GM23338 (cell line): ENCODE measurements at regions not wholly inside any gene's neighbourhood (a gene's known extent, or its start where the extent isn't known, plus 50 kb on each side); places are given as distances from the start of the nearest gene placed in this dataset.

ENCODE experiments used
- ATAC-seq: fragments of 200-7000 bp; cut with Tn5 transposase; 3 replicates; pipeline ENCODE4 v1.9.1; 2020
- DNase-seq: peaks from one replicate; pipeline ENCODE4 v3.0.0-alpha.2; 2015; ENCODE audit warnings: low spot score
- H2AFZ ChIP-seq: fragments of 200-600 bp; sonication (generic); 2 replicates; pipeline ENCODE4 v1.8.0; 2016; ENCODE audit warnings: antibody characterized with exemption, mild to moderate bottlenecking, moderate library complexity
- H3F3A ChIP-seq: fragments of 200-600 bp; sonication (generic); replicated peaks from 2 replicates; pipeline ENCODE4 v1.8.0; 2017; ENCODE audit warnings: antibody characterized with exemption, mixed run types, low read depth
- H3K27ac ChIP-seq: fragments of 200-600 bp; sonication (generic); 2 replicates; pipeline ENCODE4 v1.6.1; 2016; ENCODE audit warnings: low read depth
- H3K27me3 ChIP-seq: fragments of 200-600 bp; sonication (generic); 2 replicates; pipeline ENCODE4 v1.8.0; 2016; ENCODE audit warnings: mild to moderate bottlenecking, mixed run types, moderate library complexity; ENCODE audit not compliant: insufficient read depth
- H3K36me3 ChIP-seq: fragments of 200-600 bp; sonication (generic); 2 replicates; pipeline ENCODE4 v1.8.0; 2016; ENCODE audit warnings: mild to moderate bottlenecking; ENCODE audit not compliant: insufficient read depth
- H3K4me1 ChIP-seq: fragments of 200-600 bp; sonication (generic); 2 replicates; pipeline ENCODE4 v1.8.0; 2016; ENCODE audit warnings: mild to moderate bottlenecking, moderate library complexity; ENCODE audit not compliant: insufficient read depth
- H3K4me2 ChIP-seq: fragments of 200-600 bp; sonication (generic); 2 replicates; pipeline ENCODE4 v1.7.1; 2017; ENCODE audit warnings: mixed run types
- H3K4me3 ChIP-seq: fragments of 200-600 bp; sonication (generic); 2 replicates; pipeline ENCODE4 v1.6.1; 2016; ENCODE audit warnings: mixed run types
- H3K79me2 ChIP-seq: fragments of 200-600 bp; sonication (generic); replicated peaks from 2 replicates; pipeline ENCODE4 v1.8.0; 2017; ENCODE audit warnings: mild to moderate bottlenecking; ENCODE audit not compliant: insufficient read depth
- H3K9me2 ChIP-seq: fragments of 200-600 bp; sonication (generic); 2 replicates; pipeline ENCODE4 v1.8.0; 2017; ENCODE audit not compliant: insufficient read depth
- H4K20me1 ChIP-seq: fragments of 200-600 bp; sonication (generic); replicated peaks from 2 replicates; pipeline ENCODE4 v1.8.0; 2017; ENCODE audit warnings: mild to moderate bottlenecking; ENCODE audit not compliant: insufficient read depth
- H3K27ac Mint-ChIP-seq: 2 replicates; pipeline ENCODE4 v1.8.0; 2020; ENCODE audit warnings: inconsistent platforms, mild to moderate bottlenecking, moderate library complexity, mixed read lengths
- H3K27me3 Mint-ChIP-seq: 3 replicates; pipeline ENCODE4 v1.8.0; 2022; ENCODE audit warnings: low read depth, mild to moderate bottlenecking, moderate library complexity, mixed read lengths, inconsistent platforms; ENCODE audit not compliant: insufficient read depth, poor library complexity
- H3K36me3 Mint-ChIP-seq: 3 replicates; pipeline ENCODE4 v1.8.0; 2021; ENCODE audit warnings: low read depth, mild to moderate bottlenecking, inconsistent platforms, moderate library complexity, mixed read lengths
- H3K4me1 Mint-ChIP-seq: 3 replicates; pipeline ENCODE4 v1.8.0; 2020; ENCODE audit warnings: mild to moderate bottlenecking, inconsistent platforms, mixed read lengths
- H3K4me3 Mint-ChIP-seq: 3 replicates; pipeline ENCODE4 v1.8.0; 2021; ENCODE audit warnings: moderate library complexity, mild to moderate bottlenecking, inconsistent platforms, mixed read lengths
- H3K9me3 Mint-ChIP-seq: 3 replicates; pipeline ENCODE4 v1.8.0; 2020; ENCODE audit warnings: moderate library complexity, mild to moderate bottlenecking, inconsistent platforms, mixed read lengths
- CREB1 ChIP-seq: fragments of 250-450 bp; sonication (Bioruptor Pico); IDR thresholded peaks from 2 replicates; pipeline ENCODE4 v1.5.0; 2020; ENCODE audit warnings: low read depth, mild to moderate bottlenecking, moderate library complexity
- EZH2phosphoT487 ChIP-seq: fragments of 200-600 bp; sonication (generic); IDR thresholded peaks from one replicate; pipeline ENCODE4 v1.8.1; 2018; ENCODE audit warnings: antibody characterized with exemption; ENCODE audit not compliant: unreplicated experiment
- JUNB ChIP-seq: IDR thresholded peaks from one replicate; pipeline ENCODE4 v1.6.1; 2016; ENCODE audit warnings: antibody characterized with exemption; ENCODE audit not compliant: unreplicated experiment
- REST ChIP-seq: IDR thresholded peaks from one replicate; pipeline ENCODE4 v1.6.1; 2018; ENCODE audit warnings: antibody characterized with exemption; ENCODE audit not compliant: unreplicated experiment
- STAT1 ChIP-seq: IDR thresholded peaks from one replicate; pipeline ENCODE4 v1.6.1; 2016; ENCODE audit warnings: antibody characterized with exemption; ENCODE audit not compliant: unreplicated experiment
- ZNF114 ChIP-seq: fragments of 250-450 bp; sonication (Bioruptor Pico); IDR thresholded peaks from 2 replicates; pipeline ENCODE4 v1.5.0; 2020; ENCODE audit warnings: mild to moderate bottlenecking, moderate library complexity
- ZNF331 ChIP-seq: fragments of 250-450 bp; sonication (Bioruptor Pico); IDR thresholded peaks from 2 replicates; pipeline ENCODE4 v1.5.0; 2020; ENCODE audit warnings: low read depth, mild to moderate bottlenecking, moderate library complexity
- ZNF462 ChIP-seq: fragments of 250-450 bp; sonication (Bioruptor Pico); IDR thresholded peaks from 2 replicates; pipeline ENCODE4 v1.5.0; 2020; ENCODE audit warnings: mild to moderate bottlenecking, moderate library complexity

GRCh38 chr12:88778064-88778463 lies 197.8 kb upstream of the KITLG start (continued):
- TF ChIP-seq ZNF462 (CRISPR knock-in tag) (no peak), STAT1 (no peak), EZH2phosphoT487 (no peak), CREB1 (CRISPR knock-in tag) (no peak)

GRCh38 chr12:88775742-88776151 lies 195.5 kb upstream of the KITLG start:
- H3K4me1 Mint-ChIP-seq, result peaks cover 7% of the 10 kb centered on the region; the same call in 2 of the 3 replicates
- no peaks in the 10 kb centered on the region for H3K36me3 ChIP-seq
- H3F3A ChIP-seq, result no peaks in the 10 kb centered on the region
- H4K20me1 ChIP-seq, result no peaks in the 10 kb centered on the region
- H3K4me1 ChIP-seq, result no peaks in the 10 kb centered on the region
- H3K4me2 ChIP-seq, result no peak overlapping the region
- H3K27ac Mint-ChIP-seq, result no peak overlapping the region
- no peak for DNase-seq
- no peak overlapping the region for H3K4me3 Mint-ChIP-seq
- no peaks in the 10 kb centered on the region for H3K79me2 ChIP-seq
- 0 out of 2 replicates have a peak, but pooled peaks cover 5% of the 10 kb centered on the region for H3K9me2 ChIP-seq
- H2AFZ ChIP-seq, result no peak overlapping the region
- ATAC-seq, result no peak
- no peaks in the 10 kb centered on the region for H3K27me3 Mint-ChIP-seq
- no peak overlapping the region for H3K27ac ChIP-seq
- H3K36me3 Mint-ChIP-seq, result no peaks in the 10 kb centered on the region
- H3K27me3 ChIP-seq, result no peaks in the 10 kb centered on the region
- no peaks in the 10 kb centered on the region for H3K9me3 Mint-ChIP-seq
- H3K4me3 ChIP-seq, result no peak overlapping the region
- TF ChIP-seq ZNF331 (CRISPR knock-in tag) (no peak), JUNB (no peak), EZH2phosphoT487 (no peak), ZNF114 (CRISPR knock-in tag) (no peak), REST (no peak), CREB1 (CRISPR knock-in tag) (no peak)
